ENCODE measurements at regions not wholly inside any gene's neighbourhood (a gene's known extent, or its start where the extent isn't known, plus 50 kb on each side); places are given as distances from the start of the nearest gene placed in this dataset.

GRCh38 chr1:34398241-34398915 lies 221.7 kb downstream of the C1orf94 start:
- TF ChIP-seq CREB1 (CRISPR knock-in tag; IDR thresholded peaks at IDR 0.05; ENCODE audit: low read depth) (no peak), NANOG (IDR thresholded peaks at IDR 0.05; ENCODE audit: borderline replicate concordance) (no peak), ZNF114 (CRISPR knock-in tag; IDR thresholded peaks at IDR 0.05) (no peak), EZH2 (IDR thresholded peaks at IDR 0.05; ENCODE audit: low read depth, unreplicated experiment) (no peak), ZNF331 (CRISPR knock-in tag; IDR thresholded peaks at IDR 0.05; ENCODE audit: low read depth) (no peak), STAT1 (IDR thresholded peaks at IDR 0.05; ENCODE audit: unreplicated experiment) (no peak)
- Histone ChIP-seq H3K4me3 (no peak overlapping the region), H2AFZ (peak overlapping the region; percentile 48; the same call in 1 of the 2 replicates), H3K27me3 (ENCODE audit: insufficient read depth) (no peaks in the 10 kb centered on the region), H3K79me2 (replicated peaks; ENCODE audit: insufficient read depth) (no peaks in the 10 kb centered on the region), H3F3A (replicated peaks; ENCODE audit: low read depth) (no peaks in the 10 kb centered on the region), H3K4me1 (ENCODE audit: insufficient read depth) (peaks cover 10% of the 10 kb centered on the region; the same call in 1 of the 2 replicates), H3K27ac (ENCODE audit: low read depth) (no peak overlapping the region), H3K4me2 (no peak overlapping the region), H3K9me2 (ENCODE audit: insufficient read depth) (no peaks in the 10 kb centered on the region), H4K20me1 (replicated peaks; ENCODE audit: insufficient read depth) (no peaks in the 10 kb centered on the region), H3K36me3 (ENCODE audit: insufficient read depth) (no peaks in the 10 kb centered on the region)
- Mint-ChIP-seq H3K4me1 (peaks cover 6% of the 10 kb centered on the region), H3K4me3 (no peak overlapping the region), H3K9me3 (no peaks in the 10 kb centered on the region; the same call in 2 of the 3 replicates), H3K27ac (no peak overlapping the region), H3K27me3 (ENCODE audit: insufficient read depth, low read depth, poor library complexity) (no peaks in the 10 kb centered on the region), H3K36me3 (ENCODE audit: low read depth) (no peaks in the 10 kb centered on the region)
- no peak for DNase-seq (ENCODE audit: low spot score)
- ATAC-seq = no peak

- no peak overlapping the region for H3K27ac ChIP-seq (ENCODE audit: low read depth)
- H3K9me3 Mint-ChIP-seq = no peaks in the 10 kb centered on the region; the same call in 2 of the 3 replicates
- no peaks in the 10 kb centered on the region for H3K9me2 ChIP-seq (ENCODE audit: insufficient read depth)
- H3K27ac Mint-ChIP-seq = no peak overlapping the region
- peak; percentile 72 for DNase-seq (ENCODE audit: low spot score)
- no peaks in the 10 kb centered on the region for H3K36me3 Mint-ChIP-seq (ENCODE audit: low read depth)
- H3K4me2 ChIP-seq = no peak overlapping the region
- H3K4me3 ChIP-seq = no peak overlapping the region
- no peaks in the 10 kb centered on the region for H3K27me3 ChIP-seq (ENCODE audit: insufficient read depth)
- H3K4me3 Mint-ChIP-seq = no peak overlapping the region
- H3K79me2 ChIP-seq (replicated peaks; ENCODE audit: insufficient read depth) = no peaks in the 10 kb centered on the region
- no peaks in the 10 kb centered on the region for H4K20me1 ChIP-seq (replicated peaks; ENCODE audit: insufficient read depth)
- TF ChIP-seq CTCF (conservative IDR thresholded peaks at IDR 0.05; ENCODE audit: low read depth in 2 of 2) = peak; percentile 74 to 75
- no peak for TF ChIP-seq CREB1 (CRISPR knock-in tag; IDR thresholded peaks at IDR 0.05; ENCODE audit: low read depth)
- peak; percentile 89 for ATAC-seq
- H3K4me1 Mint-ChIP-seq = peaks cover 6% of the 10 kb centered on the region
- H3K36me3 ChIP-seq (ENCODE audit: insufficient read depth) = no peaks in the 10 kb centered on the region
- H3K4me1 ChIP-seq (ENCODE audit: insufficient read depth) = peaks cover 10% of the 10 kb centered on the region; the same call in 1 of the 2 replicates
- H3K27me3 Mint-ChIP-seq (ENCODE audit: insufficient read depth, low read depth, poor library complexity) = no peaks in the 10 kb centered on the region
- H2AFZ ChIP-seq = 0 out of 2 replicates have a peak overlapping the region, but pooled peaks have one; percentile 48
- no peaks in the 10 kb centered on the region for H3F3A ChIP-seq (replicated peaks; ENCODE audit: low read depth)
These were observed 222.2 kb downstream of the C1orf94 start for GRCh38 chr1:34398916-34399275.

- H3K4me1 ChIP-seq (ENCODE audit: insufficient read depth) = 0 out of 2 replicates have a peak, but pooled peaks cover under 1% of the 10 kb centered on the region
- no peaks in the 10 kb centered on the region for H3K79me2 ChIP-seq (replicated peaks; ENCODE audit: insufficient read depth)
- no peaks in the 10 kb centered on the region for H4K20me1 ChIP-seq (replicated peaks; ENCODE audit: insufficient read depth)
- Mint-ChIP-seq H3K4me3 (no peak overlapping the region), H3K27me3 (ENCODE audit: insufficient read depth, low read depth, poor library complexity) (no peaks in the 10 kb centered on the region), H3K9me3 (peaks cover 6% of the 10 kb centered on the region; the same call in 1 of the 3 replicates), H3K36me3 (ENCODE audit: low read depth) (no peaks in the 10 kb centered on the region), H3K27ac (no peak overlapping the region), H3K4me1 (peaks cover 4% of the 10 kb centered on the region)
- H3K27me3 ChIP-seq (ENCODE audit: insufficient read depth) = no peaks in the 10 kb centered on the region
- TF ChIP-seq ETS1 (IDR thresholded peaks at IDR 0.05) (no peak), STAT1 (IDR thresholded peaks at IDR 0.05; ENCODE audit: unreplicated experiment) (no peak), JUNB (IDR thresholded peaks at IDR 0.05; ENCODE audit: unreplicated experiment) (no peak), ZNF331 (CRISPR knock-in tag; IDR thresholded peaks at IDR 0.05; ENCODE audit: low read depth) (no peak), EZH2phosphoT487 (IDR thresholded peaks at IDR 0.05; ENCODE audit: unreplicated experiment) (no peak), EZH2 (IDR thresholded peaks at IDR 0.05; ENCODE audit: low read depth, unreplicated experiment) (no peak)
- no peak overlapping the region for H3K27ac ChIP-seq (ENCODE audit: low read depth)
- H3K36me3 ChIP-seq (ENCODE audit: insufficient read depth) = no peaks in the 10 kb centered on the region
- ATAC-seq (no peak), DNase-seq (ENCODE audit: low spot score) (no peak)
- H3K4me2 ChIP-seq = no peak overlapping the region
- no peaks in the 10 kb centered on the region for H3F3A ChIP-seq (replicated peaks; ENCODE audit: low read depth)
- no peaks in the 10 kb centered on the region for H3K9me2 ChIP-seq (ENCODE audit: insufficient read depth)
- H2AFZ ChIP-seq = no peak overlapping the region
- H3K4me3 ChIP-seq = no peak overlapping the region
These were observed 224.0 kb downstream of the C1orf94 start for GRCh38 chr1:34400675-34401074.

Measured in GM23338 (cell line).